Prostate gland (tissue), 2 donors: ENCODE measurements at regions not wholly inside any gene's neighbourhood (a gene's known extent, or its start where the extent isn't known, plus 50 kb on each side); places are given as distances from the start of the nearest gene placed in this dataset.

ENCODE experiments used
- POLR2A ChIP-seq: fragments of 450-650 bp; IDR thresholded peaks from one replicate; pipeline ENCODE4 v1.6.1; 2016; ENCODE audit warnings: antibody characterized with exemption, mild to moderate bottlenecking
- POLR2AphosphoS5 ChIP-seq: sonication (generic); formaldehyde crosslinking; IDR thresholded peaks from one replicate; pipeline ENCODE4 v1.6.1; 2017; ENCODE audit warnings: antibody characterized with exemption
- TF ChIP-seq, protein P1 (sequence below), 4 experiments: fragments of 200-600 bp in 2 of 4; fragments of 450-650 bp in 2 of 4; sonication (generic) in 2 of 4; IDR thresholded peaks; 1 replicate in 3 of 4; 2 replicates in 1 of 4; pipeline ENCODE4 v1.5.1; 2016 to 2019; ENCODE audit warnings: antibody characterized with exemption in 4 of 4, mild to moderate bottlenecking in 2 of 4, moderate library complexity in 2 of 4

DNA sequence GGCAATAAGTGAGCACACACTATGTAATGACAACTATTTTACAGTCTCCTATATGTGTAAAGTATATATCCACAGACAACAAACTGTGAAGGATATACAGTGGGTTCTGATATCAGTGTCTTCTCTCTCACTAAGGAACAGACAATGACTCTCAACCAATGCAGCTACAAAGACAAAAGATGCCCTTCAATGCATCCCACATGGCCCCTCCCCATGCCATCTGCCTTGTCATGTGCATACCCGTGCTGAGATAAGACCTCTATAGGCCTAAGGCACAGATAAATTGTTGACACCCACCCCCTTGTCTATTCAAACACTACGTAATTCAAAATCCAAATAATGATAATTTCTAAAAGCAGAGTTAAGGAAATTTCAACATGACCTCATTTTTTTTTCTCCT, 1123.5 kb upstream of the MAP3K7 start:
- TF ChIP-seq, protein P1, sequence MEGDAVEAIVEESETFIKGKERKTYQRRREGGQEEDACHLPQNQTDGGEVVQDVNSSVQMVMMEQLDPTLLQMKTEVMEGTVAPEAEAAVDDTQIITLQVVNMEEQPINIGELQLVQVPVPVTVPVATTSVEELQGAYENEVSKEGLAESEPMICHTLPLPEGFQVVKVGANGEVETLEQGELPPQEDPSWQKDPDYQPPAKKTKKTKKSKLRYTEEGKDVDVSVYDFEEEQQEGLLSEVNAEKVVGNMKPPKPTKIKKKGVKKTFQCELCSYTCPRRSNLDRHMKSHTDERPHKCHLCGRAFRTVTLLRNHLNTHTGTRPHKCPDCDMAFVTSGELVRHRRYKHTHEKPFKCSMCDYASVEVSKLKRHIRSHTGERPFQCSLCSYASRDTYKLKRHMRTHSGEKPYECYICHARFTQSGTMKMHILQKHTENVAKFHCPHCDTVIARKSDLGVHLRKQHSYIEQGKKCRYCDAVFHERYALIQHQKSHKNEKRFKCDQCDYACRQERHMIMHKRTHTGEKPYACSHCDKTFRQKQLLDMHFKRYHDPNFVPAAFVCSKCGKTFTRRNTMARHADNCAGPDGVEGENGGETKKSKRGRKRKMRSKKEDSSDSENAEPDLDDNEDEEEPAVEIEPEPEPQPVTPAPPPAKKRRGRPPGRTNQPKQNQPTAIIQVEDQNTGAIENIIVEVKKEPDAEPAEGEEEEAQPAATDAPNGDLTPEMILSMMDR (IDR thresholded peaks at IDR 0.05) = no peak
- no peak for TF ChIP-seq POLR2AphosphoS5
- no peak for TF ChIP-seq POLR2A
